GM23338 (cell line): ENCODE measurements at regions not wholly inside any gene's neighbourhood (a gene's known extent, or its start where the extent isn't known, plus 50 kb on each side); places are given as distances from the start of the nearest gene placed in this dataset.
A peak's percentile ranks its signal among the peaks of the same experiment; 100 is the strongest.

Experiments
- ATAC-seq: fragments of 200-7000 bp; cut with Tn5 transposase; 3 replicates; pipeline ENCODE4 v1.9.1; 2020
- DNase-seq: peaks from one replicate; pipeline ENCODE4 v3.0.0-alpha.2; 2015; ENCODE audit warnings: low spot score
- H2AFZ ChIP-seq: fragments of 200-600 bp; sonication (generic); 2 replicates; pipeline ENCODE4 v1.8.0; 2016; ENCODE audit warnings: antibody characterized with exemption, mild to moderate bottlenecking, moderate library complexity
- H3F3A ChIP-seq: fragments of 200-600 bp; sonication (generic); replicated peaks from 2 replicates; pipeline ENCODE4 v1.8.0; 2017; ENCODE audit warnings: antibody characterized with exemption, mixed run types, low read depth
- H3K27ac ChIP-seq: fragments of 200-600 bp; sonication (generic); 2 replicates; pipeline ENCODE4 v1.6.1; 2016; ENCODE audit warnings: low read depth
- H3K27me3 ChIP-seq: fragments of 200-600 bp; sonication (generic); 2 replicates; pipeline ENCODE4 v1.8.0; 2016; ENCODE audit warnings: mild to moderate bottlenecking, mixed run types, moderate library complexity; ENCODE audit not compliant: insufficient read depth
- H3K36me3 ChIP-seq: fragments of 200-600 bp; sonication (generic); 2 replicates; pipeline ENCODE4 v1.8.0; 2016; ENCODE audit warnings: mild to moderate bottlenecking; ENCODE audit not compliant: insufficient read depth
- H3K4me1 ChIP-seq: fragments of 200-600 bp; sonication (generic); 2 replicates; pipeline ENCODE4 v1.8.0; 2016; ENCODE audit warnings: mild to moderate bottlenecking, moderate library complexity; ENCODE audit not compliant: insufficient read depth
- H3K4me2 ChIP-seq: fragments of 200-600 bp; sonication (generic); 2 replicates; pipeline ENCODE4 v1.7.1; 2017; ENCODE audit warnings: mixed run types
- H3K4me3 ChIP-seq: fragments of 200-600 bp; sonication (generic); 2 replicates; pipeline ENCODE4 v1.6.1; 2016; ENCODE audit warnings: mixed run types
- H3K79me2 ChIP-seq: fragments of 200-600 bp; sonication (generic); replicated peaks from 2 replicates; pipeline ENCODE4 v1.8.0; 2017; ENCODE audit warnings: mild to moderate bottlenecking; ENCODE audit not compliant: insufficient read depth
- H3K9me2 ChIP-seq: fragments of 200-600 bp; sonication (generic); 2 replicates; pipeline ENCODE4 v1.8.0; 2017; ENCODE audit not compliant: insufficient read depth
- H4K20me1 ChIP-seq: fragments of 200-600 bp; sonication (generic); replicated peaks from 2 replicates; pipeline ENCODE4 v1.8.0; 2017; ENCODE audit warnings: mild to moderate bottlenecking; ENCODE audit not compliant: insufficient read depth
- H3K27ac Mint-ChIP-seq: 2 replicates; pipeline ENCODE4 v1.8.0; 2020; ENCODE audit warnings: inconsistent platforms, mild to moderate bottlenecking, moderate library complexity, mixed read lengths
- H3K27me3 Mint-ChIP-seq: 3 replicates; pipeline ENCODE4 v1.8.0; 2022; ENCODE audit warnings: low read depth, mild to moderate bottlenecking, moderate library complexity, mixed read lengths, inconsistent platforms; ENCODE audit not compliant: insufficient read depth, poor library complexity
- H3K36me3 Mint-ChIP-seq: 3 replicates; pipeline ENCODE4 v1.8.0; 2021; ENCODE audit warnings: low read depth, mild to moderate bottlenecking, inconsistent platforms, moderate library complexity, mixed read lengths
- H3K4me1 Mint-ChIP-seq: 3 replicates; pipeline ENCODE4 v1.8.0; 2020; ENCODE audit warnings: mild to moderate bottlenecking, inconsistent platforms, mixed read lengths
- H3K4me3 Mint-ChIP-seq: 3 replicates; pipeline ENCODE4 v1.8.0; 2021; ENCODE audit warnings: moderate library complexity, mild to moderate bottlenecking, inconsistent platforms, mixed read lengths
- H3K9me3 Mint-ChIP-seq: 3 replicates; pipeline ENCODE4 v1.8.0; 2020; ENCODE audit warnings: moderate library complexity, mild to moderate bottlenecking, inconsistent platforms, mixed read lengths
- CTCF ChIP-seq, 2 experiments: fragments of 200-600 bp in 1 of 2; sonication (generic) in 1 of 2; conservative IDR thresholded peaks; 2 replicates each; pipeline versions ENCODE4 v1.5.1 to v1.6.1; 2016 to 2017; ENCODE audit warnings: antibody characterized with exemption in 2 of 2, low read depth in 2 of 2, mild to moderate bottlenecking in 2 of 2, moderate library complexity in 1 of 2
- STAT1 ChIP-seq: IDR thresholded peaks from one replicate; pipeline ENCODE4 v1.6.1; 2016; ENCODE audit warnings: antibody characterized with exemption; ENCODE audit not compliant: unreplicated experiment
- TF ChIP-seq, protein P1 (sequence below): IDR thresholded peaks from one replicate; pipeline ENCODE4 v1.6.1; 2018; ENCODE audit warnings: antibody characterized with exemption; ENCODE audit not compliant: unreplicated experiment
- TF ChIP-seq, protein P2 (sequence below): fragments of 250-450 bp; sonication (Bioruptor Pico); IDR thresholded peaks from 2 replicates; pipeline ENCODE4 v1.5.0; 2020; ENCODE audit warnings: mild to moderate bottlenecking, moderate library complexity

GRCh38 chr2:21811541-21811940 lies 687.8 kb downstream of the TDRD15 start:
- DNase-seq, result no peak
- Histone ChIP-seq H3K4me3 (no peak overlapping the region), H2AFZ (no peak overlapping the region), H3K9me2 (no peaks in the 10 kb centered on the region), H4K20me1 (no peaks in the 10 kb centered on the region), H3K79me2 (no peaks in the 10 kb centered on the region), H3K4me2 (no peak overlapping the region), H3K4me1 (no peaks in the 10 kb centered on the region), H3K27ac (no peak overlapping the region), H3F3A (no peaks in the 10 kb centered on the region), H3K27me3 (no peaks in the 10 kb centered on the region), H3K36me3 (no peaks in the 10 kb centered on the region)
- Mint-ChIP-seq H3K27me3 (no peaks in the 10 kb centered on the region), H3K9me3 (no peaks in the 10 kb centered on the region), H3K27ac (no peak overlapping the region), H3K4me1 (no peaks in the 10 kb centered on the region), H3K4me3 (no peak overlapping the region), H3K36me3 (no peaks in the 10 kb centered on the region)
- no peak for TF ChIP-seq STAT1
- no peak for TF ChIP-seq CTCF (conservative IDR thresholded peaks at IDR 0.05; ENCODE audit: low read depth in 2 of 2)
- TF ChIP-seq, protein P1, sequence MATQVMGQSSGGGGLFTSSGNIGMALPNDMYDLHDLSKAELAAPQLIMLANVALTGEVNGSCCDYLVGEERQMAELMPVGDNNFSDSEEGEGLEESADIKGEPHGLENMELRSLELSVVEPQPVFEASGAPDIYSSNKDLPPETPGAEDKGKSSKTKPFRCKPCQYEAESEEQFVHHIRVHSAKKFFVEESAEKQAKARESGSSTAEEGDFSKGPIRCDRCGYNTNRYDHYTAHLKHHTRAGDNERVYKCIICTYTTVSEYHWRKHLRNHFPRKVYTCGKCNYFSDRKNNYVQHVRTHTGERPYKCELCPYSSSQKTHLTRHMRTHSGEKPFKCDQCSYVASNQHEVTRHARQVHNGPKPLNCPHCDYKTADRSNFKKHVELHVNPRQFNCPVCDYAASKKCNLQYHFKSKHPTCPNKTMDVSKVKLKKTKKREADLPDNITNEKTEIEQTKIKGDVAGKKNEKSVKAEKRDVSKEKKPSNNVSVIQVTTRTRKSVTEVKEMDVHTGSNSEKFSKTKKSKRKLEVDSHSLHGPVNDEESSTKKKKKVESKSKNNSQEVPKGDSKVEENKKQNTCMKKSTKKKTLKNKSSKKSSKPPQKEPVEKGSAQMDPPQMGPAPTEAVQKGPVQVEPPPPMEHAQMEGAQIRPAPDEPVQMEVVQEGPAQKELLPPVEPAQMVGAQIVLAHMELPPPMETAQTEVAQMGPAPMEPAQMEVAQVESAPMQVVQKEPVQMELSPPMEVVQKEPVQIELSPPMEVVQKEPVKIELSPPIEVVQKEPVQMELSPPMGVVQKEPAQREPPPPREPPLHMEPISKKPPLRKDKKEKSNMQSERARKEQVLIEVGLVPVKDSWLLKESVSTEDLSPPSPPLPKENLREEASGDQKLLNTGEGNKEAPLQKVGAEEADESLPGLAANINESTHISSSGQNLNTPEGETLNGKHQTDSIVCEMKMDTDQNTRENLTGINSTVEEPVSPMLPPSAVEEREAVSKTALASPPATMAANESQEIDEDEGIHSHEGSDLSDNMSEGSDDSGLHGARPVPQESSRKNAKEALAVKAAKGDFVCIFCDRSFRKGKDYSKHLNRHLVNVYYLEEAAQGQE, result no peak
- ATAC-seq, result no peak

GRCh38 chr2:21812766-21813165 lies 689.0 kb downstream of the TDRD15 start:
- Histone ChIP-seq H3K36me3 (no peaks in the 10 kb centered on the region), H4K20me1 (no peaks in the 10 kb centered on the region), H2AFZ (no peak overlapping the region), H3K27me3 (no peaks in the 10 kb centered on the region), H3K27ac (no peak overlapping the region), H3K9me2 (no peaks in the 10 kb centered on the region), H3K4me3 (no peak overlapping the region), H3K4me2 (no peak overlapping the region), H3K79me2 (no peaks in the 10 kb centered on the region), H3F3A (no peaks in the 10 kb centered on the region), H3K4me1 (no peaks in the 10 kb centered on the region)
- Mint-ChIP-seq H3K36me3 (no peaks in the 10 kb centered on the region), H3K4me3 (no peak overlapping the region), H3K9me3 (no peaks in the 10 kb centered on the region), H3K27me3 (no peaks in the 10 kb centered on the region), H3K27ac (no peak overlapping the region), H3K4me1 (peaks cover 2% of the 10 kb centered on the region; the same call in 1 of the 3 replicates)
- DNase-seq (peak; percentile 10), ATAC-seq (peak; percentile 45; the same call in 1 of the 3 replicates)
- TF ChIP-seq, protein P1, result peak; percentile 72
- TF ChIP-seq, protein P2, sequence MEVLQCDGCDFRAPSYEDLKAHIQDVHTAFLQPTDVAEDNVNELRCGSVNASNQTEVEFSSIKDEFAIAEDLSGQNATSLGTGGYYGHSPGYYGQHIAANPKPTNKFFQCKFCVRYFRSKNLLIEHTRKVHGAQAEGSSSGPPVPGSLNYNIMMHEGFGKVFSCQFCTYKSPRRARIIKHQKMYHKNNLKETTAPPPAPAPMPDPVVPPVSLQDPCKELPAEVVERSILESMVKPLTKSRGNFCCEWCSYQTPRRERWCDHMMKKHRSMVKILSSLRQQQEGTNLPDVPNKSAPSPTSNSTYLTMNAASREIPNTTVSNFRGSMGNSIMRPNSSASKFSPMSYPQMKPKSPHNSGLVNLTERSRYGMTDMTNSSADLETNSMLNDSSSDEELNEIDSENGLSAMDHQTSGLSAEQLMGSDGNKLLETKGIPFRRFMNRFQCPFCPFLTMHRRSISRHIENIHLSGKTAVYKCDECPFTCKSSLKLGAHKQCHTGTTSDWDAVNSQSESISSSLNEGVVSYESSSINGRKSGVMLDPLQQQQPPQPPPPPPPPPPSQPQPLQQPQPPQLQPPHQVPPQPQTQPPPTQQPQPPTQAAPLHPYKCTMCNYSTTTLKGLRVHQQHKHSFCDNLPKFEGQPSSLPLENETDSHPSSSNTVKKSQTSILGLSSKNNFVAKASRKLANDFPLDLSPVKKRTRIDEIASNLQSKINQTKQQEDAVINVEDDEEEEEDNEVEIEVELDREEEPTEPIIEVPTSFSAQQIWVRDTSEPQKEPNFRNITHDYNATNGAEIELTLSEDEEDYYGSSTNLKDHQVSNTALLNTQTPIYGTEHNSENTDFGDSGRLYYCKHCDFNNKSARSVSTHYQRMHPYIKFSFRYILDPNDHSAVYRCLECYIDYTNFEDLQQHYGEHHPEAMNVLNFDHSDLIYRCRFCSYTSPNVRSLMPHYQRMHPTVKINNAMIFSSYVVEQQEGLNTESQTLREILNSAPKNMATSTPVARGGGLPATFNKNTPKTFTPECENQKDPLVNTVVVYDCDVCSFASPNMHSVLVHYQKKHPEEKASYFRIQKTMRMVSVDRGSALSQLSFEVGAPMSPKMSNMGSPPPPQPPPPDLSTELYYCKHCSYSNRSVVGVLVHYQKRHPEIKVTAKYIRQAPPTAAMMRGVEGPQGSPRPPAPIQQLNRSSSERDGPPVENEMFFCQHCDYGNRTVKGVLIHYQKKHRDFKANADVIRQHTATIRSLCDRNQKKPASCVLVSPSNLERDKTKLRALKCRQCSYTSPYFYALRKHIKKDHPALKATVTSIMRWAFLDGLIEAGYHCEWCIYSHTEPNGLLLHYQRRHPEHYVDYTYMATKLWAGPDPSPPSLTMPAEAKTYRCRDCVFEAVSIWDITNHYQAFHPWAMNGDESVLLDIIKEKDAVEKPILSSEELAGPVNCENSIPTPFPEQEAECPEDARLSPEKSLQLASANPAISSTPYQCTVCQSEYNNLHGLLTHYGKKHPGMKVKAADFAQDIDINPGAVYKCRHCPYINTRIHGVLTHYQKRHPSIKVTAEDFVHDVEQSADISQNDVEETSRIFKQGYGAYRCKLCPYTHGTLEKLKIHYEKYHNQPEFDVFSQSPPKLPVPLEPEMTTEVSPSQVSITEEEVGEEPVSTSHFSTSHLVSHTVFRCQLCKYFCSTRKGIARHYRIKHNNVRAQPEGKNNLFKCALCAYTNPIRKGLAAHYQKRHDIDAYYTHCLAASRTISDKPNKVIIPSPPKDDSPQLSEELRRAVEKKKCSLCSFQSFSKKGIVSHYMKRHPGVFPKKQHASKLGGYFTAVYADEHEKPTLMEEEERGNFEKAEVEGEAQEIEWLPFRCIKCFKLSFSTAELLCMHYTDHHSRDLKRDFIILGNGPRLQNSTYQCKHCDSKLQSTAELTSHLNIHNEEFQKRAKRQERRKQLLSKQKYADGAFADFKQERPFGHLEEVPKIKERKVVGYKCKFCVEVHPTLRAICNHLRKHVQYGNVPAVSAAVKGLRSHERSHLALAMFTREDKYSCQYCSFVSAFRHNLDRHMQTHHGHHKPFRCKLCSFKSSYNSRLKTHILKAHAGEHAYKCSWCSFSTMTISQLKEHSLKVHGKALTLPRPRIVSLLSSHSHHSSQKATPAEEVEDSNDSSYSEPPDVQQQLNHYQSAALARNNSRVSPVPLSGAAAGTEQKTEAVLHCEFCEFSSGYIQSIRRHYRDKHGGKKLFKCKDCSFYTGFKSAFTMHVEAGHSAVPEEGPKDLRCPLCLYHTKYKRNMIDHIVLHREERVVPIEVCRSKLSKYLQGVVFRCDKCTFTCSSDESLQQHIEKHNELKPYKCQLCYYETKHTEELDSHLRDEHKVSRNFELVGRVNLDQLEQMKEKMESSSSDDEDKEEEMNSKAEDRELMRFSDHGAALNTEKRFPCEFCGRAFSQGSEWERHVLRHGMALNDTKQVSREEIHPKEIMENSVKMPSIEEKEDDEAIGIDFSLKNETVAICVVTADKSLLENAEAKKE (CRISPR knock-in tag), result no peak
- no peak for TF ChIP-seq STAT1
